ENCODE measurements at regions not wholly inside any gene's neighbourhood (a gene's known extent, or its start where the extent isn't known, plus 50 kb on each side); places are given as distances from the start of the nearest gene placed in this dataset.

GRCh38 chr4:20440170-20440569 lies 188.5 kb downstream of the SLIT2 start:
- Histone ChIP-seq H3K4me3 (no peak overlapping the region), H3K4me1 (no peaks in the 10 kb centered on the region), H3K27me3 (no peaks in the 10 kb centered on the region), H3K27ac (no peak overlapping the region), H3K9me3 (no peaks in the 10 kb centered on the region), H3K36me3 (no peaks in the 10 kb centered on the region)
- no peak for DNase-seq
- no peak for TF ChIP-seq CTCF (IDR thresholded peaks at IDR 0.05)
- no peak for ATAC-seq
- intact Hi-C loops (cut with DNase I), result no loop called here

- Histone ChIP-seq H3K4me3 (no peak overlapping the region), H3K27ac (no peak overlapping the region), H3K36me3 (no peaks in the 10 kb centered on the region), H3K27me3 (no peaks in the 10 kb centered on the region), H3K4me1 (no peaks in the 10 kb centered on the region), H3K9me3 (no peaks in the 10 kb centered on the region)
- DNase-seq (no peak), ATAC-seq (no peak)
- TF ChIP-seq CTCF (IDR thresholded peaks at IDR 0.05), result no peak
- intact Hi-C loops (cut with DNase I), result no loop called here
These were observed 191.5 kb downstream of the SLIT2 start for GRCh38 chr4:20443015-20443805.

- no peaks in the 10 kb centered on the region for H3K4me1 ChIP-seq
- intact Hi-C loops (cut with DNase I), result no loop called here
- no peaks in the 10 kb centered on the region for H3K9me3 ChIP-seq
- TF ChIP-seq CTCF (IDR thresholded peaks at IDR 0.05), result no peak
- DNase-seq (no peak), ATAC-seq (peak; percentile 22)
- no peaks in the 10 kb centered on the region for H3K36me3 ChIP-seq
- no peak overlapping the region for H3K27ac ChIP-seq
- no peaks in the 10 kb centered on the region for H3K27me3 ChIP-seq
- H3K4me3 ChIP-seq, result no peak overlapping the region
These were observed 193.1 kb downstream of the SLIT2 start for GRCh38 chr4:20444599-20445337.

- no peaks in the 10 kb centered on the region for H3K9me3 ChIP-seq
- no peaks in the 10 kb centered on the region for H3K4me1 ChIP-seq
- H3K27ac ChIP-seq, result peak overlapping the region in 1 of 2 donors; percentile 16
- no peak overlapping the region for H3K4me3 ChIP-seq
- no peaks in the 10 kb centered on the region for H3K36me3 ChIP-seq
- ATAC-seq (peak; percentile 38), DNase-seq (peak in 2 of 4 donors; percentile 51 to 64)
- no peaks in the 10 kb centered on the region for H3K27me3 ChIP-seq
- intact Hi-C loops (cut with DNase I), result no loop called here
- TF ChIP-seq CTCF (IDR thresholded peaks at IDR 0.05), result no peak
These were observed 194.4 kb downstream of the SLIT2 start for GRCh38 chr4:20445933-20446723.

GRCh38 chr4:20447103-20447502 lies 195.4 kb downstream of the SLIT2 start:
- intact Hi-C loops (cut with DNase I), result no loop called here
- H3K27me3 ChIP-seq, result no peaks in the 10 kb centered on the region
- H3K4me1 ChIP-seq, result no peaks in the 10 kb centered on the region
- no peaks in the 10 kb centered on the region for H3K36me3 ChIP-seq
- DNase-seq (no peak), ATAC-seq (no peak)
- no peak overlapping the region for H3K4me3 ChIP-seq
- no peak for TF ChIP-seq CTCF (IDR thresholded peaks at IDR 0.05)
- no peaks in the 10 kb centered on the region for H3K9me3 ChIP-seq
- H3K27ac ChIP-seq, result no peak overlapping the region

Data from left lung (tissue), 4 donors.